HepG2 (cell line): ENCODE measurements at regions not wholly inside any gene's neighbourhood (a gene's known extent, or its start where the extent isn't known, plus 50 kb on each side); places are given as distances from the start of the nearest gene placed in this dataset.

Experiments used
- ATAC-seq: fragments of 200-7000 bp; cut with Tn5 transposase; 3 replicates; pipeline ENCODE4 v1.9.1; 2020; ENCODE audit warnings: mild to moderate bottlenecking, moderate library complexity
- BruUV-seq: library from RNA; stranded (reverse); fragments of 400-500 nt; replicated peaks from 2 replicates; lab custom pipeline; 2021; lab: Mats Ljungman, UMichigan
- CTCF ChIA-PET: fragments of 300-600 bp; formaldehyde crosslinking; extraction: SDS; loops from one replicate; lab custom pipeline; 2021; ENCODE audit warnings: low total read pairs, inconsistent platforms, low intra/inter-chr PET ratio; lab: Yijun Ruan, JAX
- POLR2A ChIA-PET: fragments of 350-600 bp; sonication (Branson Sonifier 250); formaldehyde crosslinking; loops from one replicate; lab custom pipeline; 2020; ENCODE audit warnings: antibody characterized with exemption, inconsistent platforms; lab: Yijun Ruan, JAX
- DNase-seq: peaks from one replicate; pipeline ENCODE4 v3.0.0-alpha.2; 2015; ENCODE audit warnings: low spot score
- FAIRE-seq: peaks from 3 replicates; lab custom pipeline; 2011; peaks lifted over from hg19 to GRCh38; lab: Jason Lieb, UNC
- H2AFZ ChIP-seq: one replicate; pipeline ENCODE4 v1.6.1; 2011; ENCODE audit warnings: low read length, inconsistent platforms
- H3K27ac ChIP-seq: fragments of 300-600 bp; 3 replicates; pipeline ENCODE4 v1.8.0; 2011; ENCODE audit warnings: mixed run types, mild to moderate bottlenecking, mixed read lengths, low read length, inconsistent platforms; ENCODE audit not compliant: insufficient read depth; ENCODE audit errors: extremely low read length
- H3K27me3 ChIP-seq, 2 experiments: fragments of 200-600 bp in 1 of 2; 2 replicates in 1 of 2; 3 replicates in 1 of 2; pipeline versions ENCODE4 v1.6.0 to v1.8.0; 2011; ENCODE audit warnings: low read length in 2 of 2, mild to moderate bottlenecking in 2 of 2, moderate library complexity in 2 of 2, inconsistent platforms in 1 of 2; ENCODE audit not compliant: insufficient read depth in 2 of 2, control insufficient read depth in 1 of 2
- H3K36me3 ChIP-seq, 2 experiments: fragments of 200-600 bp in 1 of 2; replicated peaks in 1 of 2; 2 replicates in 1 of 2; 3 replicates in 1 of 2; pipeline versions ENCODE4 v1.5.1 to v1.8.0; 2011; ENCODE audit warnings: low read length in 2 of 2, inconsistent platforms in 1 of 2; ENCODE audit not compliant: insufficient read depth in 2 of 2, control insufficient read depth in 1 of 2
- H3K4me1 ChIP-seq: 2 replicates; pipeline ENCODE4 v1.5.1; 2012; ENCODE audit warnings: low read length, inconsistent platforms; ENCODE audit not compliant: insufficient read depth
- H3K4me2 ChIP-seq: 2 replicates; pipeline ENCODE4 v1.6.0; 2011; ENCODE audit warnings: low read depth, low read length, inconsistent platforms
- H3K4me3 ChIP-seq, 3 experiments: fragments of 200-600 bp in 1 of 3; sonication (generic), shearing (Covaris generic) in 1 of 3; replicated peaks in 1 of 3; 2 replicates each; pipeline ENCODE4 v1.5.1; 2011 to 2016; ENCODE audit warnings: low read length in 3 of 3, inconsistent platforms in 2 of 3, low read depth in 2 of 3, mild to moderate bottlenecking in 2 of 3, control low read depth in 1 of 3, mixed read lengths in 1 of 3; ENCODE audit not compliant: insufficient read depth in 1 of 3
- H3K79me2 ChIP-seq: one replicate; pipeline ENCODE4 v1.6.1; 2011; ENCODE audit warnings: low read length, inconsistent platforms; ENCODE audit not compliant: insufficient read depth
- H3K9ac ChIP-seq: 2 replicates; pipeline ENCODE4 v1.6.0; 2011; ENCODE audit warnings: mild to moderate bottlenecking, low read depth, low read length, inconsistent platforms; ENCODE audit not compliant: insufficient read depth
- H3K9me3 ChIP-seq: 2 replicates; pipeline ENCODE4 v1.5.1; 2012; ENCODE audit warnings: mild to moderate bottlenecking, low read length
- H4K20me1 ChIP-seq: 2 replicates; pipeline ENCODE4 v1.6.0; 2011; ENCODE audit warnings: inconsistent platforms, mild to moderate bottlenecking, low read length, moderate library complexity; ENCODE audit not compliant: insufficient read depth
- GATA4 ChIP-seq: sonication (generic); IDR thresholded peaks from 2 replicates; pipeline ENCODE4 v1.6.1; 2016; ENCODE audit warnings: antibody characterized with exemption, low read depth, borderline replicate concordance
- MAZ ChIP-seq, 2 experiments: sonication (generic) in 1 of 2; formaldehyde crosslinking in 1 of 2; IDR thresholded peaks; 2 replicates each; pipeline versions ENCODE4 v1.5.0 to v1.6.1; 2012 to 2020; ENCODE audit warnings: low read depth in 2 of 2, mild to moderate bottlenecking in 2 of 2, borderline replicate concordance in 1 of 2, improper control_type of control experiment in 1 of 2, low read length in 1 of 2, missing genetic modification reagents in 1 of 2, moderate library complexity in 1 of 2
- NR2F2 ChIP-seq: IDR thresholded peaks from 2 replicates; pipeline ENCODE4 v1.6.1; 2012; ENCODE audit warnings: low read depth, inconsistent platforms, borderline replicate concordance
- PAXIP1 ChIP-seq: sonication (generic); formaldehyde crosslinking; conservative IDR thresholded peaks from 2 replicates; pipeline ENCODE4 v1.4.0; 2020; ENCODE audit warnings: mild to moderate bottlenecking, missing genetic modification reagents, moderate library complexity
- PRPF4 ChIP-seq: fragments of 200-400 bp; formaldehyde crosslinking; IDR thresholded peaks from 2 replicates; pipeline ENCODE4 v1.6.1; 2016; ENCODE audit warnings: low read length, low read depth; ENCODE audit not compliant: poor library complexity, severe bottlenecking
- REST ChIP-seq, 2 experiments: IDR thresholded peaks; 2 replicates each; pipeline ENCODE4 v1.6.1; 2011 to 2012; ENCODE audit warnings: low read length in 2 of 2, borderline replicate concordance in 1 of 2, low read depth in 1 of 2, mild to moderate bottlenecking in 1 of 2, moderate library complexity in 1 of 2
- SMAD9 ChIP-seq: sonication (generic); formaldehyde crosslinking; IDR thresholded peaks from 2 replicates; pipeline ENCODE4 v1.5.1; 2020; ENCODE audit warnings: mild to moderate bottlenecking, missing genetic modification reagents
- SNRNP70 ChIP-seq: fragments of 200-400 bp; formaldehyde crosslinking; IDR thresholded peaks from 2 replicates; pipeline ENCODE4 v1.6.1; 2017; ENCODE audit warnings: mild to moderate bottlenecking, low read depth, low read length, moderate library complexity
- ZMYM2 ChIP-seq: sonication (generic); formaldehyde crosslinking; IDR thresholded peaks from 2 replicates; pipeline ENCODE4 v1.8.0; 2022; ENCODE audit warnings: mild to moderate bottlenecking, missing genetic modification reagents
- ZNF282 ChIP-seq: fragments of 450-650 bp; IDR thresholded peaks from 2 replicates; pipeline ENCODE4 v1.6.1; 2018; ENCODE audit not compliant: partially characterized antibody
- ZNF30 ChIP-seq: sonication (generic); formaldehyde crosslinking; IDR thresholded peaks from 2 replicates; pipeline ENCODE4 v1.5.0; 2020; ENCODE audit warnings: mild to moderate bottlenecking, missing genetic modification reagents
- WGBS: methylation state at CpG from one replicate; pipeline ENCODE4 v1.1.6; 2017; ENCODE audit warnings: low lambda C conversion rate; 5-methylcytosine and 5-hydroxymethylcytosine counted together
- in situ Hi-C: cut with HindIII; loops from 2 replicates; pipeline ENCODE4 v1.10.0; 2017; ENCODE audit warnings: low pct_unique_long_range_greater_than_20kb; ENCODE audit not compliant: extremely low pct_ligation_motif_present
- intact Hi-C: fragments of 100-400 bp; cut with micrococcal nuclease; formaldehyde crosslinking; loops from one replicate; pipeline ENCODE4 v1.10.0; 2022; ENCODE audit not compliant: unreplicated experiment
- TF ChIP-seq, protein P1 (sequence below): sonication (generic); formaldehyde crosslinking; IDR thresholded peaks from 2 replicates; pipeline ENCODE4 v1.5.0; 2020; ENCODE audit warnings: mild to moderate bottlenecking, missing genetic modification reagents

- TF ChIP-seq PRPF4 (no peak), GATA4 (no peak), ZMYM2 (CRISPR knock-in tag) (no peak)
Observed at GRCh38 chr9:119003201-119003611, 366.0 kb downstream of the BRINP1 start (continued).

GRCh38 chr9:119003882-119004617 lies 365.2 kb downstream of the BRINP1 start:
- no peaks in the 10 kb centered on the region for H3K36me3 ChIP-seq
- intact Hi-C loops: no loop called here
- no peaks in the 10 kb centered on the region for H3K27me3 ChIP-seq
- no peak overlapping the region for H2AFZ ChIP-seq
- in situ Hi-C loops: no loop called here
- H3K27ac ChIP-seq: no peak overlapping the region
- ATAC-seq: no peak
- ChIA-PET CTCF (no interaction called here), POLR2A (no interaction called here)
- no peak overlapping the region for H3K4me3 ChIP-seq
- no TSS peak for BruUV-seq
- no peaks in the 10 kb centered on the region for H4K20me1 ChIP-seq
- peaks cover 83% of the 10 kb centered on the region for H3K9me3 ChIP-seq
- no peaks in the 10 kb centered on the region for H3K4me1 ChIP-seq
- H3K4me2 ChIP-seq: no peak overlapping the region
- FAIRE-seq: no peak
- 0% methylated on average over 2 of the region's 2 CpGs for WGBS
- DNase-seq: no peak
- H3K9ac ChIP-seq: no peak overlapping the region
- no peaks in the 10 kb centered on the region for H3K79me2 ChIP-seq
- TF ChIP-seq ZNF30 (CRISPR knock-in tag): no peak
- TF ChIP-seq SMAD9 (CRISPR knock-in tag): no peak
- no peak for TF ChIP-seq REST (IDR thresholded peaks at IDR 0.05; ENCODE audit: borderline replicate concordance in 1 of 2, low read depth in 1 of 2, low read length in 2 of 2)
- no peak for TF ChIP-seq MAZ (IDR thresholded peaks at IDR 0.05; ENCODE audit: borderline replicate concordance, low read depth, low read length)
- TF ChIP-seq MAZ (CRISPR knock-in tag; IDR thresholded peaks at IDR 0.05; ENCODE audit: low read depth): no peak
- no peak for TF ChIP-seq SNRNP70
- TF ChIP-seq, protein P1, sequence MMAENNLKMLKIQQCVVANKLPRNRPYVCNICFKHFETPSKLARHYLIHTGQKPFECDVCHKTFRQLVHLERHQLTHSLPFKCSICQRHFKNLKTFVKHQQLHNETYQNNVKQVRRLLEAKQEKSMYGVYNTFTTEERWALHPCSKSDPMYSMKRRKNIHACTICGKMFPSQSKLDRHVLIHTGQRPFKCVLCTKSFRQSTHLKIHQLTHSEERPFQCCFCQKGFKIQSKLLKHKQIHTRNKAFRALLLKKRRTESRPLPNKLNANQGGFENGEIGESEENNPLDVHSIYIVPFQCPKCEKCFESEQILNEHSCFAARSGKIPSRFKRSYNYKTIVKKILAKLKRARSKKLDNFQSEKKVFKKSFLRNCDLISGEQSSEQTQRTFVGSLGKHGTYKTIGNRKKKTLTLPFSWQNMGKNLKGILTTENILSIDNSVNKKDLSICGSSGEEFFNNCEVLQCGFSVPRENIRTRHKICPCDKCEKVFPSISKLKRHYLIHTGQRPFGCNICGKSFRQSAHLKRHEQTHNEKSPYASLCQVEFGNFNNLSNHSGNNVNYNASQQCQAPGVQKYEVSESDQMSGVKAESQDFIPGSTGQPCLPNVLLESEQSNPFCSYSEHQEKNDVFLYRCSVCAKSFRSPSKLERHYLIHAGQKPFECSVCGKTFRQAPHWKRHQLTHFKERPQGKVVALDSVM (CRISPR knock-in tag): no peak
- no peak for TF ChIP-seq NR2F2
- no peak for TF ChIP-seq PAXIP1 (CRISPR knock-in tag)
- no peak for TF ChIP-seq ZNF282
